Lower leg skin (tissue), 3 donors: ENCODE measurements at regions not wholly inside any gene's neighbourhood (a gene's known extent, or its start where the extent isn't known, plus 50 kb on each side); places are given as distances from the start of the nearest gene placed in this dataset.

Experiments used
- POLR2A ChIP-seq, 2 donors: fragments of 450-650 bp; IDR thresholded peaks; one replicate each; pipeline ENCODE4 v1.6.1; 2016 to 2017; ENCODE audit warnings: antibody characterized with exemption in 2 of 2, mild to moderate bottlenecking in 1 of 2, moderate library complexity in 1 of 2
- TF ChIP-seq, protein P1 (sequence below), 3 donors: fragments of 450-650 bp; IDR thresholded peaks; one replicate each; pipeline ENCODE4 v1.5.1; 2016; ENCODE audit warnings: antibody characterized with exemption in 3 of 3, mild to moderate bottlenecking in 3 of 3, moderate library complexity in 2 of 3

DNA sequence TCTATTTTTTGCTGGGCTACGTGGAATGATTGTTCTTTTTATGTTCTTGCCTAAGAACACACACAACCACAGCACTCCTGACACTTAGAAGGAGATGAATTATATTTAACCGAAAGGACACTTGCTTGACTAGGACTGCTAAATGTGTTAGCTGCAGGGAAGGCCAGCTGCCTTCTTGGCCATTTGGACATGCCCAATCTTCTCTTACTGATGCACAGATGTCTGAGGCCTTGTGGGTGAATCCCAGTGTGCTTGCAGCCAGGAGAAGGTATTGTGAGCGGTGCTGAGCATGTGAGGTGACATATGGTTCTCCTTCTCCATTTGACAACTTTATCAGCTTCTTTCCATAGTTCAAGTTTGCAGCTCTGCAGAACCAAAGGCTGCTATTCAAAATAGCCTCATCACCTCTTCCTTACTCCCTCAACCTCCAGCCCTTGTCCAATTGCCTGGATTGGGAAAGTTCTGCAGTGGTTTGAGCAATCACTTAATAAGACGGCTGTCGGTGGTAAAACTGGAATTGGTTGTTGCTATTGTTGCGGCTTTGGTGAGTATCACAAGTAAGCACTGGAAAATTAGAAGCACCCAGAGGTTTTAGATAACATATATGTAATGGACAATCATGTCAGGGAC, 1113.3 kb downstream of the TSN start:
- TF ChIP-seq, protein P1, sequence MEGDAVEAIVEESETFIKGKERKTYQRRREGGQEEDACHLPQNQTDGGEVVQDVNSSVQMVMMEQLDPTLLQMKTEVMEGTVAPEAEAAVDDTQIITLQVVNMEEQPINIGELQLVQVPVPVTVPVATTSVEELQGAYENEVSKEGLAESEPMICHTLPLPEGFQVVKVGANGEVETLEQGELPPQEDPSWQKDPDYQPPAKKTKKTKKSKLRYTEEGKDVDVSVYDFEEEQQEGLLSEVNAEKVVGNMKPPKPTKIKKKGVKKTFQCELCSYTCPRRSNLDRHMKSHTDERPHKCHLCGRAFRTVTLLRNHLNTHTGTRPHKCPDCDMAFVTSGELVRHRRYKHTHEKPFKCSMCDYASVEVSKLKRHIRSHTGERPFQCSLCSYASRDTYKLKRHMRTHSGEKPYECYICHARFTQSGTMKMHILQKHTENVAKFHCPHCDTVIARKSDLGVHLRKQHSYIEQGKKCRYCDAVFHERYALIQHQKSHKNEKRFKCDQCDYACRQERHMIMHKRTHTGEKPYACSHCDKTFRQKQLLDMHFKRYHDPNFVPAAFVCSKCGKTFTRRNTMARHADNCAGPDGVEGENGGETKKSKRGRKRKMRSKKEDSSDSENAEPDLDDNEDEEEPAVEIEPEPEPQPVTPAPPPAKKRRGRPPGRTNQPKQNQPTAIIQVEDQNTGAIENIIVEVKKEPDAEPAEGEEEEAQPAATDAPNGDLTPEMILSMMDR (IDR thresholded peaks at IDR 0.05): no peak
- no peak for TF ChIP-seq POLR2A (IDR thresholded peaks at IDR 0.05)
